NK-92 treated with Interleukin-12 subunit alpha and Interleukin-12 subunit beta, amount 100 ng/mL, for 24 hours (cell line): ENCODE measurements at regions not wholly inside any gene's neighbourhood (a gene's known extent, or its start where the extent isn't known, plus 50 kb on each side); places are given as distances from the start of the nearest gene placed in this dataset.
A peak's percentile ranks its signal among the peaks of the same experiment; 100 is the strongest.

Source experiments
- DNase-seq: peaks from one replicate; lab custom pipeline; 2025; lab: John Stamatoyannopoulos, UW

GRCh38 chr14:51398898-51399297 is 158.9 kb downstream of the TMX1 start:
- no peak for DNase-seq

- no peak for DNase-seq
Measured at GRCh38 chr14:51400139-51400538, 160.1 kb downstream of the TMX1 start.

DNA sequence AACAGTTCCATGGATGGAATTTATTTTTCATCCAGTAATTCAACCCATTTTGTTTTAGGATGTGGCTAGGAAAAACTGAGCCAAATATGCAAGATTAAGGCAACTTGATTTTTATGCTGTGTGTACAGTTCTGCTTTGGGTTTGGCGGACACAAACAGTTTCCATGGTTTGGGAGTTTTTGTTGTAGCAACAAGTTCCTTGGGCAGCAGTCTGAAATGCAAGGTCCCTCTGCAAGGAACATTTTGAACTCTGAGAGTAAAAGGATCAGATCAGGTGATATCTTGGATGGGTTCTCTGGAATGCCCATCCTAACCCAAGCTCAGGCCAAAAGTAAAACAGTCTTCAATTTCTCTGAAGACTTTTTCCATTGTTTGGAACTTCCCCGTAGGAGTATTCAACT is 161.2 kb downstream of the TMX1 start:
- DNase-seq, result no peak

GRCh38 chr14:51401756-51402155 is 161.7 kb downstream of the TMX1 start:
- no peak for DNase-seq

GRCh38 chr14:51410897-51411296 is 170.8 kb downstream of the TMX1 start:
- no peak for DNase-seq

DNA sequence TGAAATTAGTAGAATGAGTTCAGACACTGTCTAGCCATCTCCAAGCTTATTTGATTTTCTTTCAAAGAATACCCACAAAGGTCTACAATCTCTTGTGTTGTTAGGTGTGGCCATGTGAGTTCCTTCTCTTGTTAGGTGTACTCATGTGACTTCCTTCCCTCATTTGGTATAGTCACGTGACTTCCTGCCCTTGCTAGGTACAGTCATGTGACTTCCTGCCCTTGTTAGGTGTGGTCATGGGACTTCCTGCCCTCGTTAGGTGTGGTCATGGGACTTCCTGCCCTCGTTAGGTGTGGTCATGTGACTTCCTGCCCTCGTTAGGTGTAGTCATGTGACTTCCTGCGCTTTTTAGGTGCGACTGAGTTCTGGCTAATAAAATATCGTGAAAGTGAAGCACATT is 179.6 kb downstream of the TMX1 start:
- DNase-seq, result peak; percentile 2

DNA sequence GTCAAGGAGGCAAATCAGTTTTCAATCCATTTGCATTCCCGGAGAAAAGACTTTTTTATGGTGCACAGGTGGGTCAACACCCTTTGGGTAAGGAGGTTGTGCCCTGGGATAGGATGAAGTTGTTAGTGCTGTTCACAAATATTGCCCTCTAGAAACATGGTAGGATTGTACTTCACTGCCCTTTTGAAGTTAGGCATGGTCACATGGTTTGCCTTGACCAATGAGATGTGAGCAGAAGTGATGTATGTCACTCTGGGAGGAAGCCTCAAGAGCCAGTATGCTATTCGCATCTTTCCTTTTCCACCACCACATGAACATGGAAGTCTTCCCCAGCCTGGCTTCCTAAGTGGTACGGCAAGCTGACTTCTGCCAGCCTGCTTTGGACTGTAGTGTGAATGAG is 182.7 kb downstream of the TMX1 start:
- no peak for DNase-seq

DNA sequence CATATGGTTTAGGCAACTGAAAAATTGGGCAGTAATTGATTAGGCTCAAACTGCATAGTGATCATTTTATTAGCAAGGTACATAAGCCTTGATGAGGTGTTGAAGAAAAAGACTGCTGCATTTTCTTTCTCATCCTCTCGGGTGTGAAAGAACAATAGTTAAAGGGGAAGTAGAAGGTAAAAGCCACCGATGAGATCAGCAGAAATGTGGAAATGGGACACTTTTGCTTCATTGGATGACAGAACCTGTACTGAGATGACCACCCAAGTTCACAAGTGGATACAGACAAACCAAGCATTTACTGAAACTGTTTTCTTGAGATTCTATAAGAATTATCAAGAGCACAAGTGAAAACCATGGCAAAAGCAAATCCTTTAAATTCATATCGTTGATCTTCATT is 184.0 kb downstream of the TMX1 start:
- DNase-seq, result no peak

DNA sequence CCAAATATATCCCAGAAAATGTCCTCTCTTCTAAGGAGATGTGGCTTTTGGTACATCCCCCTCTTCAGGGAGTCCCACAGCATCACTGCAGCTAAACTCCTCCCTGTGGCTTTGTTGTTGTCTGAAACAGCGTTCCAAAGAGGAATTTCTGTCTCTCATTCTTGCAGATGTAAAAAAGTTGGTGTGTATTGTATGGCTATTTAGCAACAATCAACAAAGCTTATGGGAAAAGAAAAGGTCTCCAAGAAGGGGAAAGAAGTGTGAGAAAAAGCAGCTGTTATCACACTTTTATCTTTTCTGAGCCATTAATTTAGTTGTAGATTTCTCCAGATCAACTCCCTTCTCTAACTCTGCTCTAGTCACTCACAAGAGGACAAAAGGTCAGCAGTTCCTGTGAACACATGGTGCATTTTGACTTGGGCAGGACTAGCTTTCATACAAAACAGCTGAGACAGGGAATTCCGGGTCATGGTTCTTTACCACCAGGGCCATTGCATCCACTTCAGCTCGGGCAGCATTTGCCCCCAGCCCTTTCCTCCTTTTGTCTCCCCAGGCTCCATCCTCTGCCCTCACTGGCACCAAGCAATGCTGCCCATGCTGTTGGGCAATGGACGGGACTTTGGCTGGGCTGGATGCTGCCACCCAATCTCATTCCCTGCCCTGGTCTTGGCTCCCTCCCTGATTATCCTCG is 184.7 kb downstream of the TMX1 start:
- no peak for DNase-seq

- no peak for DNase-seq
Measured at GRCh38 chr14:51428981-51429380, 188.9 kb downstream of the TMX1 start.

GRCh38 chr14:51430079-51430478 is 190.0 kb downstream of the TMX1 start:
- DNase-seq, result no peak

GRCh38 chr14:51430633-51431032 is 190.6 kb downstream of the TMX1 start:
- DNase-seq, result no peak

DNA sequence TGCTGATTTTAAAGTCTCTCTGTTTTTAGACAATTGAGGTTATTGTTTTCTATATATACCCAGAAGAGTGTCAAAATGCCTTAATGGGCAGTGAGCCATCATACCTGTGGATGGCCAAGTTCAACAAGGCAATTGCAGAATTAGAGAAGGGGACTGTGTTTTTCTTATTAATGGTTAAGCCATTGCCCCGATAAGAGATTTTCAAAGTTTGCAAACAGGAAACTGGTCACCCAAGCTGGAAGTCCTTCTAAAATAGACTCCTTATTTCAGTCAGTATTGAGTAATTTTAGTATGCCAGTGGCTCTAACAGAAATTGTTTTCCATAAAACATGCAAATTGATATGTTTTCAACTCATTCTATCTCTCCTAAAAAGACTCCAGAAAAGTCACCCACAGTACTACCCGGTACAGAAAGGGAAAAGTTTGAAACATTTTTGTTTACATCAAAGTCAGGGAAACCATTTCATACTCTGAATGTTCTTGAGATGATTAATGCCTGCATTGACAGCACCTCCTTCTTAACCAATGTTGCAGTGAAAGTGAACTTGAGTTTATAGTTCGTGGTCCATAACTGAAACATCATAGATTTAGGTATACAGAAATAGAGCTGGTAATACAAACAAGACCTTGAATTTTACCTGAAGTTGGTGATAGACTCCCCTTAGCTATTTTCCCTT is 191.1 kb downstream of the TMX1 start:
- no peak for DNase-seq

DNA sequence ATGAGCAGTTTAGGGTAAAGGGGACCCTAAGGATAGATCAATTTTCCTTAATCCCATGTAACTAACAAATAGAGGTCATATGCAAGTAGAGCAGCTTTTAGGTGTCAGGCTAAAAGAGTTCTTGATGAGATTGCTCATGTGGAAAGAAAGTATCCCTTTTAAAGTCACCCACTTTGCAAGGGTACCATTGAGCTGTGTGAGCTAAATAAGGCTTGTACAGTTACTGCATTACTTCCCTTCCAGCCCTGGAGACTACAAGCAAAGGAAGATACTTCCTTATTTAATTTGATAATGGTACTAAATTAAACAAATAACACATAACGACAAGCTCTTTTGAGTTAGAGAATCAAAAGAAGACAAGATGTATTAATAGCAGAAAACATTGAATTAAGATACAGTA is 191.7 kb downstream of the TMX1 start:
- no peak for DNase-seq

- DNase-seq, result no peak
Measured at GRCh38 chr14:51432302-51432948, 192.4 kb downstream of the TMX1 start.

- DNase-seq, result no peak
Measured at GRCh38 chr14:51436630-51437029, 196.6 kb downstream of the TMX1 start.

- DNase-seq, result no peak
Measured at GRCh38 chr14:51439896-51440295, 199.8 kb downstream of the TMX1 start.

GRCh38 chr14:51441001-51441400 is 201.0 kb downstream of the TMX1 start:
- no peak for DNase-seq

DNA sequence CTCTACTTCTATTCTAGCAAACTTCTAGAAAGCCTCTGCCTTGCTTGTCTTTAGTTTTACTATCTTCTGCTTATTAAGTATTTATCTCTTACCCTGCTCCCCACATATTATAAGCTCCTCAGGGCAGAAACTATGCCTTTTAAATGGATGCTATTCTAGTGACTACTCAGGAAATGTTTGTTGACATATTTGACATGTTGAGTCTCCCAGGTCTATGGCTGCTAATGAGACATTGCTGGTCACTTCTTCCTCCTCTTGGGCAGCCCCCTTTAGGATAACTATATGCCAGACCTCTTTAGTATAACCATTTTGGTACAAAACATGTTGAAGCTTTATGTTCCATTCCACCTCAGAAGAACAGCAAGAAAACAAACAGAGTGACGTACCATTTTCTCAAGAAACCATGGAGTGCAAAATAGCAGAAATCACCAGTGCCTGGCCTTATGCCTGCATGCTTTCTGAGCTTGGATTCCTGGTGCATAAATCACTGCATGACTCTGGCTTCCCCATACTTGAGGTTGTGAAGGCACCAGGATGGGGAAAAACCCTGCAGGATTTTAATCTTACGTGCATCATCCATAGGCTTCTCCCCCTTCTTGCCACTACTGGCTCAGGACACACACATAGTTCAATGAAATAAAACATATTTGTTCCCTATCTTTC is 202.6 kb downstream of the TMX1 start:
- no peak for DNase-seq

GRCh38 chr14:51443195-51444018 is 203.4 kb downstream of the TMX1 start:
- no peak for DNase-seq

GRCh38 chr14:51444353-51445000 is 204.4 kb downstream of the TMX1 start:
- no peak for DNase-seq

GRCh38 chr14:51445001-51445390 is 204.9 kb downstream of the TMX1 start:
- DNase-seq, result no peak
